DOHH2 (cell line): ENCODE measurements at regions not wholly inside any gene's neighbourhood (a gene's known extent, or its start where the extent isn't known, plus 50 kb on each side); places are given as distances from the start of the nearest gene placed in this dataset.

Source experiments
- CTCF ChIP-seq: fragments of 200-600 bp; sonication (generic); IDR thresholded peaks from one replicate; pipeline ENCODE4 v1.5.1; 2014; ENCODE audit warnings: antibody characterized with exemption, mild to moderate bottlenecking, low read depth, low read length; ENCODE audit not compliant: poor library complexity, severe bottlenecking
- EZH2phosphoT487 ChIP-seq: fragments of 200-600 bp; sonication (generic); IDR thresholded peaks from 2 replicates; pipeline ENCODE4 v1.6.1; 2017; ENCODE audit warnings: borderline replicate concordance, mild to moderate bottlenecking, antibody characterized with exemption, low read length, moderate library complexity, mixed read lengths

GRCh38 chr7:113636727-113637421 is 281.9 kb downstream of the PPP1R3A start:
- TF ChIP-seq CTCF (no peak), EZH2phosphoT487 (no peak)
